ENCODE measurements at regions not wholly inside any gene's neighbourhood (a gene's known extent, or its start where the extent isn't known, plus 50 kb on each side); places are given as distances from the start of the nearest gene placed in this dataset.
"Not testable (repeated sequence)": the region's sequence is repeated elsewhere in the genome, so short reads cannot be mapped to it uniquely, and the experiment has no call there.

GRCh38 chr3:13245615-13245978 lies 172.4 kb upstream of the IQSEC1 start:
- no peak for DNase-seq

DNA sequence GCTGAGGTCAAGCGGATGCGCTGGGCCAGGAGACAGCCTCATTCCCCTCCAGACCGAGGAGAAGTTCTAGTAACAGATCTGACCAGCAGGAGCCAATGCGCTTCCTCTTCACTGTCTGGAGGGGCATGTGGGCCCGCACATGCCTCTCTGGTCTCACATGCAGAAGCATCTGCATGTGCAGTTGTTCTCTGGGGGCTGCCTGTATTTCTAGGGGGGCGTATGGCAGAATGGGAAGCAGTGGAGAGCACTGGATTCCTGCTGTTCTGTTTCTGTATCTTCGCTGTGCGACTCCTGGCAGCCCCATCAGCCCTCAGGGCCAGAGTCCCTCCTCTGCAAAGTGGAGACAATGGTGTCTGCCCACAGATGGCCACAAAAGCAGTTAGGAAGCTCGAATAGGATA lies 170.4 kb upstream of the IQSEC1 start:
- no peak for DNase-seq

DNA sequence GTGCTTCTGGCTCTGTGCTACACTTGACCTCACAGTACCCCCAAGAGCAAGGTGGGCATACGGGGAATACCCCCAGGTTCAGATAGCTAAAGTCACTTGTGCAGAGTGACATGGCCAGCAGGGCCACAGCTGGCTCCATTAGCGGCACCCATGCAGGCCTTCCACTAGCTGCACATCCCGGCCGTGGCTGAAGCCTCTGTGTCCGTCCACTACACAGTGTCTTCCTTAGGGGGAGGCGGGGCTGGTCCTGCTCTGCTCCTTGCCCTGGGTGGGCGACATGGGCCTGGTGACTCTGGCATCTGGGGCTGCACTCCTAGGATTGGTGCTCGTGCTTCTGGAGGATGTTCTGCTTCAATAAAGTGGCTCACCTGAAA lies 169.1 kb upstream of the IQSEC1 start:
- no peak for DNase-seq

GRCh38 chr3:13241621-13242363 lies 168.6 kb upstream of the IQSEC1 start:
- DNase-seq, result no peak

DNA sequence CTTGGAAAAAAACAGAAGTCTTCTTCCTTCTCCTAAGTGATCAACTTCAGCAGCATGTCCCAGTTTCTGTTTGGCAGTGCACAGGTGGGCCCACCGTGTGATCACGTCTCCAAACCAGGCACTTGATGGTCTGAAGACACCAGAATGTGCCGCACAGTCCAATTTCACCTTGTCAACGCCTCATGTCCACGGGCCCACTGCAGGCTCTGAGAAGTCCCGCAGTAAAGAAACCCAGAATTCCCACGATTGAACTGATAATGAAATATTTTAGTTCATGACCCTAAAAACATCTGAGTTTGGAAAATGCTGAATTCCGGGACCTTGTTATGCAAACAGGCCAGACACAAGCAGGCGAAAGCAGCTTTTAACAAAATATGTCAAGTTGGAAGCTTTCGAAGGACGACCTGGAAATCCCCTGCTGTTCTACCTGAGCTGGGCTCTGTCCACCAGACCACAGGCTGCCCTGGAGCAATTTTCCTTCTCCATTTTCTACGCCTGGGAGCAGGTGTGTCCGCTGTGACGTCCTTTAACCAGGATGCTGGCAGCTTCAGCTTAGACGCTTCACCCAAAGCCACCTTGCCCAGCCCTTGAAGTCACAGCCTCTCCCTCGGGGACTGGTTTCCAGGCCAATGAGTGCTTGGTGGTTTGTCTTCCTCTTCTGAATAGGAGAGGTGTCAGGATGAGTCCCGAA lies 167.8 kb upstream of the IQSEC1 start:
- no peak for DNase-seq

- DNase-seq, result no peak
These were observed 166.2 kb upstream of the IQSEC1 start for GRCh38 chr3:13239467-13239760.

- no peak for DNase-seq
These were observed 165.6 kb upstream of the IQSEC1 start for GRCh38 chr3:13238687-13239466.

DNA sequence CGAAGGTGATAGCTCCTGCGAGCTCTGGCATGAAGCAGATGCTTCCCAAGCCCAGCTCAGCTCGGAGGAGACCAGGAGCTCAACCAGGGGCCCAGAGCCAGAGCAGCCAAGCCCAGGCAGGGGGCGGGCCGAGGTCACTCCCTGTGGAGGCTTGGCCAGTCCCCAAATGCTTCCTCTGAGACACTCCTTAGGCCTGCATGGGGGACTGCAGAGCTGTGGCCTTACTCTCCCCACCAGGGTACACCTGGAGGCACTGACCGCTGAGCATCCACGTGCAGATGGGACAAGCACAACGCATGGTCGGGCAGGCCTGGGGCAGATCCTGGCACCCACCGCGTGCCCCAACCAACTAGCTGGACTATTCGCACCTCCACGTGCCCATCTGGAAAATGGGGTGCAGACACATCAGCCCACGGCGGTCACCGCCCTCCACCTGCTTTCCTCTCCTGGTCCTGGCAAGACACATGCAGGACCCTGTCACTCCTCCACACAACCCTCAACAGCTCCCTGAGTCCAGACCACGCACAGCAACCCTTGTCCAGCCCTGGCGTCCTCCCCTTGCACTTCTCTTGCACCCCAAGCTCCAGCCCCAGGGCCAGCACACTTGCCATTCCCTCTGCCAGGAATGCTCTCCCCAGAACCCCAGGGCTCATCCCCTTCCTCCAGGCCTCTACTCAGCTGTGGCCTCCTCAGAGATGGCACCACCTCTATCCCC lies 164.7 kb upstream of the IQSEC1 start:
- no peak for DNase-seq

DNA sequence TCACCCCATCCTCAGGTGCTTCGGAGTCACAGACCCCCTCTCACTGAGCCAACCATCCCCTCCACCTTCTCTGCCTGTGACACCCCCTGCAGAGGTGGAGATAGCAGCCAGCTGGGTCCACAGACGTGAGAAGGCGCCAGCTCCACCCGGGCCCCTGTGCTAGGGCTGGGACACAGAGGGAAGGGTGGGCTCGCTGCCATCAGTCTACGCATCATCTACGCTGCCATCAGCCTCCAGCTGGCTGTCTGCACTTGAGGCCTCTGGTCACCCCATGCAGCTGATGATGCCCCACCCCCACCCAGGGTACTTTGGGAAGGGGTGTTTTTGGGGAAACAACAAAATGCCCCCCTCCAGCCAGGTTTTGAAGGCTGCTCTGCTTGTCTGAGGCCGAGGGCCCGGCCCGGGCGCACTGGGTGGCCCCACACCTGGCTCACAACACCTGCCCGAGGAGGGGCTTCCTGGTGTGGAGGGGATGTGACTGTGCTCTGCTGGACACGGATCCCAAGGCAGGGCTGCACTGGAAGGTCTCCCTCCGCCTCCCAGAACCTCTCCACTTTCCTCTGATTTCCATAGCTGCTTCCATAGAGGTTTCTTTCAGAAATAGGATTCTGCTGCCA lies 163.4 kb upstream of the IQSEC1 start:
- DNase-seq, result no peak

DNA sequence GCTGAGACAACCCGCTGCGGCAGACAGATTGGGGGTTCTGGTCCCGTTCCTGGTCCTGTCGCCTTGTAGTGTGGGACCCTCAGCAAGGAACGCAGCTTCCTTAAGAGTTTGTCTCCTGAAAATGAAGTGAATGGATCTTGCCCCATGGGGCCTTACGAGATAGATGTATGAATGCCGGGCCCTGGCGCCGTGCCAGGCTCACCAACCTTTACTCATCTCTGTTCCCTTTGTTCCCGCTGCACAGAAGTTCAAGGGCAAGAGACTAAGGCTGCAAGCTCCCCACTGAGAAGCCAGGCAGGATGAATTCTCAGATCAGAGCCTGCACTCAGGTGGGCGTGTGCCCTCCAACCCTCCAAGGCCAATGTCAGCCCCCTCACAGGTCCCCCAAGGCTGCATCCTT lies 162.7 kb upstream of the IQSEC1 start:
- no peak for DNase-seq

- DNase-seq, result peak; percentile 12
These were observed 161.8 kb upstream of the IQSEC1 start for GRCh38 chr3:13235079-13235478.

DNA sequence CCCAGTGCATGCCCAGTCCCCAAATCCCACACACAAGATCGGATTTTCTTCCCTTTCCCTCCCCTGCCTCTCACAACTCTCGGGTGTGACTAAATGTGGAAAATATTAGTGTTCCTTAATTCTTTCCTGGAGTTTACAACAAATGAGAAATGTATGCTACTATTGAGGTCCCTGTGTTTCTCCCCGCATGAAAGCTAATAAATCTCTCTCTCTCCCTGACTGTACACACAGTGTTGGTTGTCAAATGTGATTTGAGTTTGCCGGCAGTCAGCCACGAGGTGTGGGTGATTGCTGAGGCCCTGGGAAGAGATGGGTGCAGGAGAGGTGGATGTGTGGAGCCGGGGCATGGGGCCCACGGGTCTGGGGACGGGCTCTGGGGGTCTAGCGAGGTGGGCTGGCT lies 161.4 kb upstream of the IQSEC1 start:
- no peak for DNase-seq

GRCh38 chr3:13233487-13234485 lies 160.6 kb upstream of the IQSEC1 start:
- DNase-seq, result peak; percentile 34

DNA sequence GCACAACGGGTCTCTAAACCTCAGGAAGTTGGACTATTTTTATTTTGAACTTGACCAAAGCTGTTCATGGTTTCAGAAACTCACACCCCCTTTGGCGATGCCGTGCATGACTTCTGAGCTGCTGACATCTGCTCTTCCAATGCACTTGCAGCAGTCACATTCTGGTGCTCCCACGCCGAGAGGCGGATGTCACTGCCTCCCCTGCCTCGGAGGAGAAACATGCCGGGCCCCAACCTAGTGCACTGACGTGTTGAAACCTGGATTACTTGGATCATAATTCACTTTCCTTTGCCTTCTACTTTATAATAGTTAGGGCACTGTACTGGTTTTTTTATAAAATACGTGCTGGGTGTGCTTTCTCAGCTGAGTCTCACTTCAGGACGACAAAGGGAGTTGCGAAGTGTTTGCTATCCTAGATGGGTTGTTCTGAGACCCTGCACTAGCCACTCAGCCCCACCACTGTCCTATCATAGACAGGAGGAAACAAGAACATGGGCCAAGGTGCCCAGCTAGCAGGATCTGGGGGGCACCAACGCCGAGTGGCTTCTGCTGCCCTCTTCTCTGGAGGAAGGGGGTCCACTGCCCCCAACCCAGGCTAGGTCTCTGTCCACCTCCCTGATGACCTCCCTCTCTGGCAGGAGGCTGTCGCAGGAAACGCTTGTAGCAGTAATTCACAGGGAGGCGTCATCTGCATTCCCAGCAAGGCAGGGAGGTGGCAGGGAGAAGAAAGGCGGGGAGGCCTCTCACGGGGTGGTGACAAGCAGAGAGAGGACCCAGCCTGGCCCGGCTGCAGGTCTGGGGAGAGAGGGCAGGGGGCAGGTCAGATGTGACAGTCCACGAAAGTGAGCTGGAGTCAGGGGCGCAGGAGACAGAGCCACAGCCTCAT lies 158.8 kb upstream of the IQSEC1 start:
- no peak for DNase-seq

GRCh38 chr3:13229273-13229949 lies 156.2 kb upstream of the IQSEC1 start:
- DNase-seq, result no peak

DNA sequence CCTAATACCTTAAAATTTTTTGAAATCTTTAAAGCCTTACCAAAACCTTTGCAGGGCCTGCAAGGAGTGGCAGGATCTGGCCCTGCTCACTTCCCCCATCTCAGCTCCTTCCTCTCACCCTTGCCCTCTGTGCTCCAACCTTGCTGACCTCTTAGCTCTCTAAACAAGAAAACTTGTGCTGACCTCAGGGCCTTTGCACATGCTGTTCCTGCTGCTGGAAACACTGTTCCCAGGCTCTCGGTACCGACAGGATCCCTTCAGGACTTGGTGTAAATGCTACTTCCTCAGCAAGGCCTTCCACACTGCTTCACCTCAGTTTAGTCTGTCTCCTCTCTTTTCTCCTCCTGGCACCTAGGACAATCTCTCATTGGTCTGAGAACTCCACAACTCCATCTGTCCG lies 155.4 kb upstream of the IQSEC1 start:
- DNase-seq, result no peak

GRCh38 chr3:13228169-13228568 lies 154.9 kb upstream of the IQSEC1 start:
- DNase-seq, result not testable (repeated sequence)

DNA sequence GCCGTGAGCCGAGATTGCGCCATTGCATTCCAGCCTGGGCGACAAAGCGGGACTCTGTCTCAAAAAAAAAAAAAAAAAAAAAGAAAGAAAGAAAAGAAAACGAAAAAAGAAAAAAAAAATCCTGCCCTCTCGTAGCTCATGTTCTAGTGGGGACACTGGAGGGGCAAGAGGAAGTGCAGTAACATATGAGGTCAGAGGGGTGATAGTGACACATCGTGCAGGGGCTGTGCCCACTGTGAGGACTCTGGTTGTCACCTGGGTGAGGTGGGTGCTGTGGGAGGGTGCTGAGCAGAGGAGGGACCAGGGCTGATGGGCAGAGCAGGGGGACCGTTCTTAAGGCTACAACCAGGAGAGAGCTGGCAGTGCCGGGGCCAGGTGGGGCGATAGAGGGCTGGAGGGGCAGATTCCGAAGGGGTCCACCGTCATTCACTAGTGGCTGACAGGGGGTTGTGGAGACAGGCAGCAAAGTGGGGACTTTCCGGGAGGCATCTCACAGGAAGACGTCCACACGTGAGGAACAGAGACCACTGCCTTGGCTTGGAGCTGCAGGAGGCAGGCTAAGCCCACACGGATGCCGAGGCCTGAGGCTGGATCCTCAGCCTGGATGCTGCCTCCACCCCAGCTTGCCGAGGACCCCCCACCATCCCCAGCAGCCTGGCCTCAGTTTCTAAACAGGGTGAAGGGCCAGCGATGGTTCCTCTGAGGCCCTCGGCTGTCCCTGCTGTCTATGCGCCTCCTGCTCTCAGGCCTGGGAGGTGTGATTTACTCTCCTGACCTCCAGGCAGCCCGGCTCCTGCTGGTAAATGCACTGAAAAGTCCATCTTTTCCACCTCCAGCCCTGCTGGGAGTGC lies 154.3 kb upstream of the IQSEC1 start:
- no peak for DNase-seq

GRCh38 chr3:13224967-13225366 lies 151.7 kb upstream of the IQSEC1 start:
- no peak for DNase-seq
